Neural cell (in vitro differentiated cells): ENCODE measurements at regions not wholly inside any gene's neighbourhood (a gene's known extent, or its start where the extent isn't known, plus 50 kb on each side); places are given as distances from the start of the nearest gene placed in this dataset.
"Not testable (repeated sequence)": the region's sequence is repeated elsewhere in the genome, so short reads cannot be mapped to it uniquely, and the experiment has no call there.

ENCODE experiments used
- H2AFZ ChIP-seq: fragments of 200-600, 300-800 bp; sonication (generic), shearing (Covaris generic); 2 replicates; pipeline ENCODE4 v1.6.0; 2014; ENCODE audit warnings: low read depth, mild to moderate bottlenecking, antibody characterized with exemption, low read length, moderate library complexity
- H3F3A ChIP-seq: fragments of 200-600 bp; shearing (Covaris generic); 2 replicates; pipeline ENCODE4 v1.6.1; 2016; ENCODE audit warnings: mild to moderate bottlenecking, moderate library complexity, mixed read lengths, antibody characterized with exemption, low read length; ENCODE audit not compliant: insufficient read depth, poor library complexity, severe bottlenecking
- H3K27ac ChIP-seq: fragments of 200-600, 300-800 bp; sonication (generic), shearing (Covaris generic); 2 replicates; pipeline ENCODE4 v1.5.1; 2014; ENCODE audit warnings: mild to moderate bottlenecking, low read length, moderate library complexity
- H3K27me3 ChIP-seq: fragments of 300-800, 200-600 bp; sonication (generic), shearing (Covaris generic); 2 replicates; pipeline ENCODE4 v1.6.0; 2014; ENCODE audit warnings: mild to moderate bottlenecking, low read depth, low read length, moderate library complexity; ENCODE audit not compliant: insufficient read depth
- H3K36me3 ChIP-seq: fragments of 300-800, 200-600 bp; sonication (generic), shearing (Covaris generic); 2 replicates; pipeline ENCODE4 v1.5.1; 2014; ENCODE audit warnings: mild to moderate bottlenecking, antibody characterized with exemption, low read length, moderate library complexity; ENCODE audit not compliant: insufficient read depth
- H3K4me2 ChIP-seq: fragments of 300-800, 200-600 bp; sonication (generic), shearing (Covaris generic); 2 replicates; pipeline ENCODE4 v1.6.0; 2014; ENCODE audit warnings: mild to moderate bottlenecking, low read length
- H3K4me3 ChIP-seq: fragments of 300-800, 200-600 bp; sonication (generic), shearing (Covaris generic); 2 replicates; pipeline ENCODE4 v1.5.1; 2014; ENCODE audit warnings: mild to moderate bottlenecking, low read length, moderate library complexity
- H3K79me2 ChIP-seq: fragments of 200-600 bp; shearing (Covaris generic); replicated peaks from 2 replicates; pipeline ENCODE4 v1.6.0; 2014; ENCODE audit warnings: mild to moderate bottlenecking, low read length, moderate library complexity; ENCODE audit not compliant: insufficient read depth
- H3K9ac ChIP-seq: fragments of 300-800, 200-600 bp; sonication (generic), shearing (Covaris generic); 2 replicates; pipeline ENCODE4 v1.6.1; 2016; ENCODE audit warnings: mild to moderate bottlenecking, low read length, mixed read lengths
- H3K9me2 ChIP-seq: fragments of 200-600 bp; shearing (Covaris generic); 2 replicates; pipeline ENCODE4 v1.6.1; 2016; ENCODE audit warnings: mild to moderate bottlenecking, low read length, mixed read lengths; ENCODE audit not compliant: insufficient read depth
- H3K9me3 ChIP-seq: fragments of 200-600, 300-800 bp; sonication (generic), shearing (Covaris generic); 2 replicates; pipeline ENCODE4 v1.6.1; 2016; ENCODE audit warnings: mild to moderate bottlenecking, mixed run types, low read length, moderate library complexity, mixed read lengths
- H4K20me1 ChIP-seq: fragments of 200-600 bp; shearing (Covaris generic); 2 replicates; pipeline ENCODE4 v1.6.1; 2016; ENCODE audit warnings: mild to moderate bottlenecking, mixed run types; ENCODE audit not compliant: insufficient read depth
- CTCF ChIP-seq: fragments of 450-650 bp; IDR thresholded peaks from 2 replicates; pipeline ENCODE4 v1.5.1; 2014; ENCODE audit warnings: antibody characterized with exemption, mild to moderate bottlenecking, moderate library complexity; ENCODE audit not compliant: poor library complexity, severe bottlenecking
- EP300 ChIP-seq: fragments of 450-650 bp; conservative IDR thresholded peaks from 2 replicates; pipeline ENCODE4 v1.6.1; 2014; ENCODE audit warnings: antibody characterized with exemption, mild to moderate bottlenecking, moderate library complexity; ENCODE audit not compliant: poor library complexity, severe bottlenecking
- EZH2 ChIP-seq: fragments of 200-600, 300-800 bp; shearing (Covaris generic), sonication (generic); IDR thresholded peaks from 2 replicates; pipeline ENCODE4 v1.6.1; 2014; ENCODE audit warnings: antibody characterized with exemption, low read length, borderline replicate concordance, mild to moderate bottlenecking; ENCODE audit not compliant: insufficient read depth, poor library complexity, severe bottlenecking
- MXI1 ChIP-seq: fragments of 450-650 bp; conservative IDR thresholded peaks from 2 replicates; pipeline ENCODE4 v1.6.1; 2014; ENCODE audit warnings: antibody characterized with exemption, mild to moderate bottlenecking; ENCODE audit not compliant: poor library complexity, severe bottlenecking
- POLR2AphosphoS5 ChIP-seq: IDR thresholded peaks from 2 replicates; pipeline ENCODE4 v1.6.1; 2012
- RAD21 ChIP-seq: fragments of 450-650 bp; conservative IDR thresholded peaks from 2 replicates; pipeline ENCODE4 v1.6.1; 2014; ENCODE audit warnings: antibody characterized with exemption, mild to moderate bottlenecking, moderate library complexity
- REST ChIP-seq: IDR thresholded peaks from 2 replicates; pipeline ENCODE4 v1.6.1; 2012; ENCODE audit warnings: borderline replicate concordance
- SMC3 ChIP-seq: fragments of 450-650 bp; conservative IDR thresholded peaks from 2 replicates; pipeline ENCODE4 v1.6.1; 2014; ENCODE audit warnings: antibody characterized with exemption, mild to moderate bottlenecking, moderate library complexity; ENCODE audit not compliant: poor library complexity
- TAF1 ChIP-seq: IDR thresholded peaks from 2 replicates; pipeline ENCODE4 v1.6.1; 2012; ENCODE audit warnings: low read depth

GRCh38 chrX:7993873-7994272 lies 66.7 kb upstream of the PNPLA4 start:
- Histone ChIP-seq H3F3A (no peaks in the 10 kb centered on the region), H3K27me3 (no peaks in the 10 kb centered on the region), H3K27ac (no peak overlapping the region), H3K9ac (no peak overlapping the region), H3K4me3 (no peak overlapping the region), H4K20me1 (no peaks in the 10 kb centered on the region), H2AFZ (no peak overlapping the region), H3K9me3 (no peaks in the 10 kb centered on the region), H3K79me2 (no peaks in the 10 kb centered on the region), H3K36me3 (no peaks in the 10 kb centered on the region), H3K4me2 (no peak overlapping the region), H3K9me2 (no peaks in the 10 kb centered on the region)
- TF ChIP-seq TAF1 (no peak), MXI1 (no peak), RAD21 (no peak), POLR2AphosphoS5 (no peak), EP300 (no peak), CTCF (no peak), SMC3 (no peak), REST (no peak), EZH2 (no peak)

DNA sequence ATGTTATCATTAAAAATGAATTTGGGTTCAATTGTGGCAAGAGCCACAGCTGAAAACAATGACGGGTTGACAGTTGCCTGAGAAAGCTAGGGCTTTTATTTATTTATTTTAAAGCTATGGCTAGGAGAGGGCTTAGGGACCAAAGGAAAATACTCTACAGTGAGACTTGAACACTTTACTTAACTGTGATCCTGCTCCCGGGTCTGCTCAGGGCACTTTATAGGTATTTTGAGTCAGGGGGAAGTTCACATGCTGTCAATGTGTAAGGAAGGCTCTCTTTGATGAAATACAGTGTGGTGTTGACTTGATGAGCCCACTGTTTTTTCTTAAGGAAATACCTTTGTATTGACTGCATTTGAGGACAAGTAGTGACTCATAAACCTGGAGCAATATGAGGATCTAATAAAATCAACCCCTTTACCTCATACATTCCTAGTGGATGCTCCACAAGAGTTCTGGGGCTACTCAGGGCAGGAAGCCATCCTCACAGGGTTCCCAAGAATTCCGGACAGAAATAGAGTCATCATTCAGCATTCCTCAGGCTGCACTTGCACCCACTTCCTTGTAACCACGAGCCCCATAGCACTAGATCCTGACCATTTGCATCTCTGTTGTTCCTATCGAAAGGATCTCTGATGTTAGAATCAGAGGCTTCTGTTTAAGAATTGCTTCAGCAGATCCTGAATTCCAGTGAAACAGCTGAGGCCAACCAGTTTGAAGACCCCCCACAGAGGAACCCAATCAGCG lies 61.0 kb upstream of the PNPLA4 start:
- not testable (repeated sequence) for H3K4me3 ChIP-seq, H4K20me1 ChIP-seq, H3K9ac ChIP-seq, H3K27ac ChIP-seq, H3F3A ChIP-seq, H3K27me3 ChIP-seq, H3K9me2 ChIP-seq, H2AFZ ChIP-seq, H3K36me3 ChIP-seq, H3K4me2 ChIP-seq, H3K79me2 ChIP-seq, H3K9me3 ChIP-seq
